Liver (tissue), 8 donors: ENCODE measurements at regions not wholly inside any gene's neighbourhood (a gene's known extent, or its start where the extent isn't known, plus 50 kb on each side); places are given as distances from the start of the nearest gene placed in this dataset.

Experiments used
- DNase-seq: peaks from one replicate; pipeline ENCODE4 v3.0.0-alpha.2; 2017; ENCODE audit warnings: low spot score
- H3K27ac ChIP-seq, 2 donors: one replicate each; pipeline ENCODE4 v1.7.0; 2013; ENCODE audit warnings: inconsistent platforms in 2 of 2, low read length in 2 of 2, control low read depth in 1 of 2, low read depth in 1 of 2, mild to moderate bottlenecking in 1 of 2
- H3K27me3 ChIP-seq, 4 donors: one replicate each; pipeline versions ENCODE4 v1.6.1 to v1.7.0; 2013; ENCODE audit warnings: low read length in 3 of 4, inconsistent platforms in 1 of 4, mild to moderate bottlenecking in 1 of 4, moderate library complexity in 1 of 4; ENCODE audit not compliant: control insufficient read depth in 4 of 4, insufficient read depth in 4 of 4
- H3K36me3 ChIP-seq, 4 donors: one replicate each; pipeline versions ENCODE4 v1.6.1 to v1.7.0; 2013; ENCODE audit warnings: low read length in 3 of 4, mild to moderate bottlenecking in 3 of 4, low read depth in 1 of 4, moderate library complexity in 1 of 4; ENCODE audit not compliant: control insufficient read depth in 4 of 4, insufficient read depth in 3 of 4
- H3K4me1 ChIP-seq, 4 donors: one replicate each; pipeline versions ENCODE4 v1.6.1 to v1.7.0; 2013; ENCODE audit warnings: low read length in 3 of 4, mild to moderate bottlenecking in 3 of 4, moderate library complexity in 1 of 4; ENCODE audit not compliant: control insufficient read depth in 4 of 4, insufficient read depth in 4 of 4
- H3K4me3 ChIP-seq, 3 donors: one replicate each; pipeline versions ENCODE4 v1.6.1 to v1.7.0; 2013; ENCODE audit warnings: low read length in 3 of 3, control low read depth in 1 of 3, low read depth in 1 of 3, mild to moderate bottlenecking in 1 of 3
- H3K9ac ChIP-seq, 2 donors: one replicate each; pipeline ENCODE4 v1.7.0; 2013; ENCODE audit warnings: low read length in 2 of 2, mild to moderate bottlenecking in 2 of 2, moderate library complexity in 2 of 2, control low read depth in 1 of 2, low read depth in 1 of 2
- H3K9me3 ChIP-seq, 4 donors: one replicate each; pipeline versions ENCODE4 v1.6.1 to v1.7.0; 2013; ENCODE audit warnings: low read length in 3 of 4; ENCODE audit not compliant: control insufficient read depth in 4 of 4
- ATF3 ChIP-seq: IDR thresholded peaks from 2 replicates; pipeline ENCODE4 v1.6.1; 2016; ENCODE audit warnings: antibody characterized with exemption
- CTCF ChIP-seq: fragments of 150-350 bp; IDR thresholded peaks from 2 replicates; pipeline ENCODE4 v1.5.1; 2017; ENCODE audit warnings: improper control_type of control experiment, low read depth, low read length; ENCODE audit not compliant: missing input control
- FOXA1 ChIP-seq: IDR thresholded peaks from 2 replicates; pipeline ENCODE4 v1.6.1; 2016; ENCODE audit warnings: antibody characterized with exemption
- FOXA2 ChIP-seq: IDR thresholded peaks from 2 replicates; pipeline ENCODE4 v1.6.1; 2016; ENCODE audit warnings: antibody characterized with exemption
- GABPA ChIP-seq, 2 donors: IDR thresholded peaks in 1 of 2; conservative IDR thresholded peaks in 1 of 2; 2 replicates each; pipeline ENCODE4 v1.6.1; 2016; ENCODE audit warnings: antibody characterized with exemption in 2 of 2, mild to moderate bottlenecking in 1 of 2, moderate library complexity in 1 of 2
- HNF4A ChIP-seq, 2 donors: conservative IDR thresholded peaks; 2 replicates each; pipeline ENCODE4 v1.6.1; 2016; ENCODE audit warnings: antibody characterized with exemption in 2 of 2, mild to moderate bottlenecking in 2 of 2
- HNF4G ChIP-seq: IDR thresholded peaks from 2 replicates; pipeline ENCODE4 v1.6.1; 2016; ENCODE audit warnings: antibody characterized with exemption
- JUND ChIP-seq, 2 donors: IDR thresholded peaks; 2 replicates each; pipeline ENCODE4 v1.6.1; 2016; ENCODE audit warnings: antibody characterized with exemption in 2 of 2
- RAD21 ChIP-seq, 2 donors: IDR thresholded peaks; 2 replicates each; pipeline ENCODE4 v1.6.1; 2016; ENCODE audit warnings: antibody characterized with exemption in 2 of 2, mild to moderate bottlenecking in 2 of 2
- REST ChIP-seq: IDR thresholded peaks from 2 replicates; pipeline ENCODE4 v1.6.1; 2016; ENCODE audit warnings: antibody characterized with exemption, mild to moderate bottlenecking
- SP1 ChIP-seq: IDR thresholded peaks from 2 replicates; pipeline ENCODE4 v1.6.1; 2018; ENCODE audit warnings: antibody characterized with exemption, mild to moderate bottlenecking
- TAF1 ChIP-seq: conservative IDR thresholded peaks from 2 replicates; pipeline ENCODE4 v1.6.1; 2016; ENCODE audit warnings: antibody characterized with exemption, mild to moderate bottlenecking
- YY1 ChIP-seq: IDR thresholded peaks from 2 replicates; pipeline ENCODE4 v1.6.1; 2016; ENCODE audit warnings: antibody characterized with exemption, mild to moderate bottlenecking
- WGBS: extraction: QIAGEN DNeasy Blood & Tissue Kit; methylation state at CpG from one replicate; pipeline ENCODE4 v1.1.7; 2013; 5-methylcytosine and 5-hydroxymethylcytosine counted together
- TF ChIP-seq, protein P1 (sequence below): IDR thresholded peaks from 2 replicates; pipeline ENCODE4 v1.6.1; 2016; ENCODE audit warnings: antibody characterized with exemption
- TF ChIP-seq, protein P2 (sequence below): IDR thresholded peaks from 2 replicates; pipeline ENCODE4 v1.6.1; 2016; ENCODE audit warnings: antibody characterized with exemption
- donor health status: healthy.
- donor health status: healthy.
- donor health status: healthy.
- donor health status: healthy.
- donor health status: healthy.

- H3K27me3 ChIP-seq = no peaks in the 10 kb centered on the region
These were observed 115.7 kb upstream of the OSR1 start for GRCh38 chr2:19474128-19474527.

GRCh38 chr2:19473350-19473749 lies 114.9 kb upstream of the OSR1 start:
- 74% methylated on average over 6 of the region's 6 CpGs for WGBS
- peaks cover 0 to 2% (median 0%) of the 10 kb centered on the region in 4 donors for H3K4me1 ChIP-seq
- no peak overlapping the region for H3K27ac ChIP-seq
- no peak for TF ChIP-seq HNF4G
- no peak for TF ChIP-seq CTCF
- TF ChIP-seq, protein P1, sequence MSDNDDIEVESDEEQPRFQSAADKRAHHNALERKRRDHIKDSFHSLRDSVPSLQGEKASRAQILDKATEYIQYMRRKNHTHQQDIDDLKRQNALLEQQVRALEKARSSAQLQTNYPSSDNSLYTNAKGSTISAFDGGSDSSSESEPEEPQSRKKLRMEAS = no peak
- H3K27me3 ChIP-seq = no peaks in the 10 kb centered on the region
- H3K9me3 ChIP-seq = no peaks in the 10 kb centered on the region
- H3K36me3 ChIP-seq = no peaks in the 10 kb centered on the region
- DNase-seq = no peak
- H3K4me3 ChIP-seq = no peak overlapping the region
- H3K9ac ChIP-seq = no peak overlapping the region

More at GRCh38 chr2:19474128-19474527, 115.7 kb upstream of the OSR1 start:
- Histone ChIP-seq H3K4me3 (no peak overlapping the region), H3K9me3 (no peaks in the 10 kb centered on the region), H3K9ac (no peak overlapping the region), H3K4me1 (peaks cover 0 to 2% (median 0%) of the 10 kb centered on the region in 4 donors), H3K27ac (no peak overlapping the region), H3K36me3 (no peaks in the 10 kb centered on the region)
- no peak for TF ChIP-seq GABPA (IDR thresholded peaks at IDR 0.05 in 1 of 2, conservative IDR thresholded peaks at IDR 0.05 in 1 of 2)
- TF ChIP-seq ATF3 = no peak
- TF ChIP-seq, protein P2, sequence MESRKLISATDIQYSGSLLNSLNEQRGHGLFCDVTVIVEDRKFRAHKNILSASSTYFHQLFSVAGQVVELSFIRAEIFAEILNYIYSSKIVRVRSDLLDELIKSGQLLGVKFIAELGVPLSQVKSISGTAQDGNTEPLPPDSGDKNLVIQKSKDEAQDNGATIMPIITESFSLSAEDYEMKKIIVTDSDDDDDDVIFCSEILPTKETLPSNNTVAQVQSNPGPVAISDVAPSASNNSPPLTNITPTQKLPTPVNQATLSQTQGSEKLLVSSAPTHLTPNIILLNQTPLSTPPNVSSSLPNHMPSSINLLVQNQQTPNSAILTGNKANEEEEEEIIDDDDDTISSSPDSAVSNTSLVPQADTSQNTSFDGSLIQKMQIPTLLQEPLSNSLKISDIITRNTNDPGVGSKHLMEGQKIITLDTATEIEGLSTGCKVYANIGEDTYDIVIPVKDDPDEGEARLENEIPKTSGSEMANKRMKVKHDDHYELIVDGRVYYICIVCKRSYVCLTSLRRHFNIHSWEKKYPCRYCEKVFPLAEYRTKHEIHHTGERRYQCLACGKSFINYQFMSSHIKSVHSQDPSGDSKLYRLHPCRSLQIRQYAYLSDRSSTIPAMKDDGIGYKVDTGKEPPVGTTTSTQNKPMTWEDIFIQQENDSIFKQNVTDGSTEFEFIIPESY = no peak
- TF ChIP-seq JUND (IDR thresholded peaks at IDR 0.05) = no peak
- TF ChIP-seq REST = no peak
- no peak for TF ChIP-seq HNF4A (conservative IDR thresholded peaks at IDR 0.05)
- TF ChIP-seq TAF1 = no peak
- TF ChIP-seq, protein P1 = no peak
- TF ChIP-seq RAD21 (IDR thresholded peaks at IDR 0.05) = no peak
- no peak for TF ChIP-seq FOXA2
- no peak for TF ChIP-seq HNF4G
- no peak for TF ChIP-seq FOXA1
- TF ChIP-seq YY1 = no peak
- no peak for TF ChIP-seq SP1
- no peak for DNase-seq
- WGBS = 76% methylated on average over 8 of the region's 8 CpGs
